Fibroblast of pulmonary artery (primary cell): ENCODE measurements at regions not wholly inside any gene's neighbourhood (a gene's known extent, or its start where the extent isn't known, plus 50 kb on each side); places are given as distances from the start of the nearest gene placed in this dataset.
A peak's percentile ranks its signal among the peaks of the same experiment; 100 is the strongest.

ENCODE experiments used
- DNase-seq: peaks from one replicate; pipeline ENCODE4 v3.0.0-alpha.2; 2010; ENCODE audit warnings: low read depth
- H3K4me3 ChIP-seq: replicated peaks from 2 replicates; pipeline ENCODE4 v1.5.1; 2011; ENCODE audit warnings: low read depth, mild to moderate bottlenecking, control low read depth, low read length, moderate library complexity
- TF ChIP-seq, protein P1 (sequence below): IDR thresholded peaks from 2 replicates; pipeline ENCODE4 v1.5.1; 2011; ENCODE audit warnings: mild to moderate bottlenecking, control low read depth, low read length, inconsistent platforms; ENCODE audit errors: missing control alignments

DNA sequence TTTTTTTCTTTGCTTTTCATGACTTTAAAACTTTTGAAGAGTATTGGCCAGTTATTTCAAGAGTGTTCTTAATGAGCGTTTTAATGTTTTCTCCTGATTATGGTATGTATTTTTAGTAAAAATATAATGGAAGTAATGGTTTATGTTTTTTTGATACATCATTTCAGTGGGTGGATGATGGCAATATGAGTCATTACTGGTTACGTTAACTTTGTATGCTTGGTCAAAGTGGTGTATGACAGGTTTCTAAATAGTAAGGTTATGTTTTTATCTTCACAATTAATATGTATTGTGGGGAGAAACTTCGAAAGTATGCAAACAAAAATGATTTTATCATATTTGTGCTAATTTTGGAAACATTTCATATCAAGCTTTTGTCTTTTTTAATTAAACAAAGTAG is 176.7 kb upstream of the PRDM9 start:
- TF ChIP-seq, protein P1, sequence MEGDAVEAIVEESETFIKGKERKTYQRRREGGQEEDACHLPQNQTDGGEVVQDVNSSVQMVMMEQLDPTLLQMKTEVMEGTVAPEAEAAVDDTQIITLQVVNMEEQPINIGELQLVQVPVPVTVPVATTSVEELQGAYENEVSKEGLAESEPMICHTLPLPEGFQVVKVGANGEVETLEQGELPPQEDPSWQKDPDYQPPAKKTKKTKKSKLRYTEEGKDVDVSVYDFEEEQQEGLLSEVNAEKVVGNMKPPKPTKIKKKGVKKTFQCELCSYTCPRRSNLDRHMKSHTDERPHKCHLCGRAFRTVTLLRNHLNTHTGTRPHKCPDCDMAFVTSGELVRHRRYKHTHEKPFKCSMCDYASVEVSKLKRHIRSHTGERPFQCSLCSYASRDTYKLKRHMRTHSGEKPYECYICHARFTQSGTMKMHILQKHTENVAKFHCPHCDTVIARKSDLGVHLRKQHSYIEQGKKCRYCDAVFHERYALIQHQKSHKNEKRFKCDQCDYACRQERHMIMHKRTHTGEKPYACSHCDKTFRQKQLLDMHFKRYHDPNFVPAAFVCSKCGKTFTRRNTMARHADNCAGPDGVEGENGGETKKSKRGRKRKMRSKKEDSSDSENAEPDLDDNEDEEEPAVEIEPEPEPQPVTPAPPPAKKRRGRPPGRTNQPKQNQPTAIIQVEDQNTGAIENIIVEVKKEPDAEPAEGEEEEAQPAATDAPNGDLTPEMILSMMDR, result no peak
- no peak overlapping the region for H3K4me3 ChIP-seq
- DNase-seq, result peak; percentile 15

DNA sequence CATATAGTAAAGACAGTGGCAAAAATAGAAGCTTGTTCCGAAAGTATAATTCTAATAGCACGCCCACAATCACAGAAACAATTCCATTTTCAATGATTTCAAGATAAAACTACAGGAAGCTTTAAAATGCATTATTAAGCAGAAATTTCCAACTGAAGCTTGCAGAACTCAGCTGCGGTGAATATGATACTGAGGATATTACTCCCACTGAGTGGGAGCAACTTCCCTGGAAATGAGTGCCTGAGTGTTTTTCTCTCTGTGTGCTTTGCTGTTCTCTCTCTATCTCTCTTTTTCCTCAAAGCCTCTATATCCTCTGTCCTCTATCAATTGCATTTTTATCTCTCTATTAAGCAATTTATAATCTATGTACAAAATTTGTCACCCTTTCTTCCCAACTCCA is 187.5 kb upstream of the PRDM9 start:
- no peak overlapping the region for H3K4me3 ChIP-seq
- DNase-seq, result peak; percentile 33
- TF ChIP-seq, protein P1, result no peak

DNA sequence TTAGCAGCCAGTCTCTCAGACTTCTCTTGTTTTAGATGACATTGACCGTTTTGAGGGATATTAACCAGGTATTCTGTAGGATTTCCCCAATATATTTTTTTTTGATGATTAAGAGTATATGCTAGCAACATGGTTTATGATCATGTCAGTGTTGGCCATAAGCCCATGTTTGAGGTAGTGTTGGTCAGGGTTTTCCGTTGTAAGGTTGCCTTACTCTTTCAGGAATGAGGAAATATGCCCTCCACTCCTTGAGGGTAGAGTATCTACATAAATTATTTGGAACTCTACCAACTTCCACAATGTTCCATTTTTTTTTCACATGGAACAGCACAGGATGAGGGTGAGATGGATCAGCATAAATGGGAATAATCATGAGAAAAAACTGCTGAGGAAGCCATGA is 188.4 kb upstream of the PRDM9 start:
- TF ChIP-seq, protein P1, result no peak
- no peak overlapping the region for H3K4me3 ChIP-seq
- peak; percentile 22 for DNase-seq

DNA sequence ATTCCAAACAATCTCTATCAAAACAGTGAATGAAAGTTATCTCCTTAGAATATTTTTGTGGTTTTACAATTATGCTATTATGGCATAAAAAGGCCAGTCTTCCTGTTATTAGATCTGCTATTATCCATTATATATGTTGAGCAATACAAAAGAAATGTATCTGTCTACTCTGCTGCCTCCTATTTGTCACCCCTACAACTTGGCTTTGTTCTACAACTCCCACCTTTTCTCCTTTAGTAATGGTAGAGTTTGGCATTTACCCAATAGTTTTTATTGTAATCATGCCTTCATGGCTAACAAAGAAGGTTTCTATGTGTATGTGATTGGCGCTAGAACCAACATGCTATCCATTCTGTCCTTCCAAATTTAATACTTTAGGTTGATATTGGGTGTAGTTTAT is 189.2 kb upstream of the PRDM9 start:
- DNase-seq, result peak; percentile 41
- TF ChIP-seq, protein P1, result no peak
- no peak overlapping the region for H3K4me3 ChIP-seq

DNA sequence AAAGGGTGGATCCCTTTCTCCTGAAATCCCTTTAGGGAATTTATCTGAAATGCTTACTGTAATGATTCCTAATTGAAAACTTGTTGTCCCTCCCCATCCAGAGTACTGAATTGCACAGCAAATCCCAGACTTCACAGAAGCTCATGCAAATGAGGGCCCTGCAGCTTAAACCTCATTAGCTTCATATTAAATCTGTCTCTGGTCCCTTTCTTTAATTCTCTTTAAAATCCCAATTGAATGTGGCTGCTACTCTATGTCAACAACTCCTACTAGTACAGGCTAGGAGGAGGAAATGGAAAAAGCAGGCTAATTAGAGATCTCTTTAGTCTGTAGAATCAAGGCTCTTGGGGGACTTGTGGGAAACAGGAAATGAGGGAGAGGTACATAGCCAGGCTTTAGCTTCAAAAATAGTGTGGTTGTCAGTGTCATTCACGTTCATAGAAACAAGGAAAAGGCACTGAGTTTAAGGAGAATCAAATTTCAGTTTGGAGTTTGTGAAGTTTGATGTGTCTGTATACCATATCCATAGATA is 191.3 kb upstream of the PRDM9 start:
- TF ChIP-seq, protein P1, result no peak
- H3K4me3 ChIP-seq, result no peak overlapping the region
- DNase-seq, result no peak

DNA sequence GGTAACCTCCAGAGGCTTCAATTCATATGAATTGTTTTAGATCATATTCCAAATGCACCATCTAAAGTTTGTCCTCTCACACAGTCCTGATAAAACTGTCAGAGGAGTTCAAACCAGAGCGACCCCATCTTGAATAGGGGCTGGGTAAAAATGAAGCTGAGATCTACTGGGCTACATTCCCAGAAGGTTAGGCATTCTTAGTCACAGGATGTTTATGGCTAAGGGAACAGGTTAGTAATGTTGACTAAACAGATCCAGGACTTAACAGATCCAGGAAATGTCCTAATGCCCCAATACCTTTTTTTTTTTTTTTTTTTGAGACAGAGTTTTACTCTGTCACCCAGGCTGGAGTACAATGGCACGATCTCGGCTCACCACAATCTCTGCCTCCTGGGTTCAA is 192.6 kb upstream of the PRDM9 start:
- peak; percentile 57 for DNase-seq
- TF ChIP-seq, protein P1, result no peak

DNA sequence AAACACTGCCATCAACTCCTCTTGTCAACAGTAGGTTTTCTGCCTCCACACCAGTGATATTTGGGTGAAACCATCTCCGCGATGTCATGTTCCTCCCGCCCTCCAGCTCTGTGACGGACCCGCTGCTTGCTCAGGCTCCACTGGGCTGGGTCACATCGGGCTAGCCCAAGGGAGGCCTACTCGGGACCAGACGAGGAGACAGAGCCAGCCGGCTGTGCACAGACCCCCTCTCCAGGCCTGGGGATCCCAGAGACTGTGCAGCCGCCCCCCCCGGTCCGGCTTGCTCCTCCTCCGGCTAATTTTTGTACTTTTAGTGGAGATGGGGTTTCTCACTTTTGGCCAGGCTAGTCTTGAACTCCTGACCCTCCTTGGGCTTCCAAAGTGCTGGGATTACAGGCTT is 202.4 kb upstream of the PRDM9 start:
- no peak for DNase-seq
- TF ChIP-seq, protein P1, result no peak
- no peak overlapping the region for H3K4me3 ChIP-seq

More for the DNA sequence above, 192.6 kb upstream of the PRDM9 start:
- H3K4me3 ChIP-seq, result no peak overlapping the region
